Vagina (tissue), 2 donors: ENCODE measurements at regions not wholly inside any gene's neighbourhood (a gene's known extent, or its start where the extent isn't known, plus 50 kb on each side); places are given as distances from the start of the nearest gene placed in this dataset.
"Not testable (repeated sequence)": the region's sequence is repeated elsewhere in the genome, so short reads cannot be mapped to it uniquely, and the experiment has no call there.

Experiments
- DNase-seq, 2 donors: peaks; one replicate each; pipeline ENCODE4 v3.0.0-alpha.2; 2017; ENCODE audit errors: extremely low spot score in 2 of 2
- H3K27ac ChIP-seq: fragments of 200-600 bp; sonication (generic); one replicate; pipeline ENCODE4 v1.5.1; 2019
- H3K27me3 ChIP-seq: fragments of 200-600 bp; sonication (generic); one replicate; pipeline ENCODE4 v1.5.1; 2019
- H3K36me3 ChIP-seq, 2 donors: fragments of 200-600 bp; sonication (generic); one replicate each; pipeline ENCODE4 v1.5.1; 2017 to 2019
- H3K4me1 ChIP-seq: fragments of 200-600 bp; sonication (generic); one replicate; pipeline ENCODE4 v1.5.1; 2019
- H3K4me3 ChIP-seq, 2 donors: fragments of 200-600 bp; sonication (generic); 1 replicate in 1 of 2; 2 replicates in 1 of 2; pipeline ENCODE4 v1.5.1; 2016 to 2019
- H3K9me3 ChIP-seq: fragments of 200-600 bp; sonication (generic); one replicate; pipeline ENCODE4 v1.5.1; 2019
- CTCF ChIP-seq, 3 experiments: fragments of 450-650 bp in 2 of 3; fragments of 200-600 bp in 1 of 3; sonication (generic) in 1 of 3; IDR thresholded peaks; one replicate each; pipeline ENCODE4 v1.5.1; 2017 to 2019; ENCODE audit warnings: antibody characterized with exemption in 3 of 3, mild to moderate bottlenecking in 2 of 3, moderate library complexity in 2 of 3
- POLR2A ChIP-seq, 2 donors: fragments of 450-650 bp; IDR thresholded peaks; one replicate each; pipeline ENCODE4 v1.6.1; 2017; ENCODE audit warnings: antibody characterized with exemption in 2 of 2, mild to moderate bottlenecking in 2 of 2, moderate library complexity in 2 of 2
- POLR2AphosphoS5 ChIP-seq, 2 donors: sonication (generic); formaldehyde crosslinking; IDR thresholded peaks; one replicate each; pipeline ENCODE4 v1.9.0; 2017; ENCODE audit warnings: antibody characterized with exemption in 2 of 2, mild to moderate bottlenecking in 2 of 2, low read depth in 1 of 2; ENCODE audit not compliant: insufficient read depth in 1 of 2
- intact Hi-C: fragments of 100-400 bp; cut with DNase I; formaldehyde crosslinking; loops from one replicate; pipeline ENCODE4 v1.15.1; 2023

GRCh38 chr2:223324402-223324801 lies 272.4 kb downstream of the KCNE4 start:
- H3K27me3 ChIP-seq: no peaks in the 10 kb centered on the region
- intact Hi-C loops: no loop called here
- H3K36me3 ChIP-seq: no peaks in the 10 kb centered on the region
- no peak overlapping the region for H3K27ac ChIP-seq
- H3K4me3 ChIP-seq: no peak overlapping the region
- no peak for DNase-seq
- H3K4me1 ChIP-seq: no peaks in the 10 kb centered on the region
- TF ChIP-seq POLR2AphosphoS5 (IDR thresholded peaks at IDR 0.05; ENCODE audit: insufficient read depth in 1 of 2, low read depth in 1 of 2) (no peak), POLR2A (IDR thresholded peaks at IDR 0.05) (no peak)
- H3K9me3 ChIP-seq: no peaks in the 10 kb centered on the region

GRCh38 chr2:223328578-223328977 lies 273.6 kb downstream of the SCG2 start:
- H3K27me3 ChIP-seq: no peaks in the 10 kb centered on the region
- no peaks in the 10 kb centered on the region for H3K36me3 ChIP-seq
- H3K27ac ChIP-seq: no peak overlapping the region
- no peaks in the 10 kb centered on the region for H3K9me3 ChIP-seq
- no peak for DNase-seq
- H3K4me3 ChIP-seq: no peak overlapping the region
- no peak for TF ChIP-seq POLR2AphosphoS5 (IDR thresholded peaks at IDR 0.05; ENCODE audit: insufficient read depth in 1 of 2, low read depth in 1 of 2)
- TF ChIP-seq CTCF (IDR thresholded peaks at IDR 0.05): no peak
- no peak for TF ChIP-seq POLR2A (IDR thresholded peaks at IDR 0.05)
- H3K4me1 ChIP-seq: no peaks in the 10 kb centered on the region
- intact Hi-C loops: no loop called here

GRCh38 chr2:223330747-223331146 lies 271.4 kb downstream of the SCG2 start:
- DNase-seq, H3K36me3 ChIP-seq, H3K4me3 ChIP-seq, H3K27me3 ChIP-seq, H3K9me3 ChIP-seq, H3K27ac ChIP-seq, H3K4me1 ChIP-seq, intact Hi-C loops: not testable (repeated sequence)

GRCh38 chr2:223338016-223338415 lies 264.1 kb downstream of the SCG2 start:
- Histone ChIP-seq H3K27ac (no peak overlapping the region), H3K4me1 (no peaks in the 10 kb centered on the region), H3K36me3 (no peaks in the 10 kb centered on the region), H3K27me3 (no peaks in the 10 kb centered on the region), H3K4me3 (no peak overlapping the region), H3K9me3 (no peaks in the 10 kb centered on the region)
- TF ChIP-seq CTCF (IDR thresholded peaks at IDR 0.05): no peak
- TF ChIP-seq POLR2AphosphoS5 (IDR thresholded peaks at IDR 0.05; ENCODE audit: insufficient read depth in 1 of 2, low read depth in 1 of 2): no peak
- TF ChIP-seq POLR2A (IDR thresholded peaks at IDR 0.05): no peak
- intact Hi-C loops: no loop called here
- DNase-seq: no peak

GRCh38 chr2:223357076-223357475 lies 245.1 kb downstream of the SCG2 start:
- TF ChIP-seq POLR2A (IDR thresholded peaks at IDR 0.05) (no peak), CTCF (IDR thresholded peaks at IDR 0.05) (no peak), POLR2AphosphoS5 (IDR thresholded peaks at IDR 0.05; ENCODE audit: insufficient read depth in 1 of 2, low read depth in 1 of 2) (no peak)
- Histone ChIP-seq H3K4me3 (no peak overlapping the region), H3K27me3 (no peaks in the 10 kb centered on the region), H3K4me1 (no peaks in the 10 kb centered on the region), H3K27ac (no peak overlapping the region), H3K9me3 (no peaks in the 10 kb centered on the region), H3K36me3 (no peaks in the 10 kb centered on the region)
- intact Hi-C loops: no loop called here
- DNase-seq: no peak

GRCh38 chr2:223363085-223363484 lies 239.1 kb downstream of the SCG2 start:
- no peak for DNase-seq
- Histone ChIP-seq H3K27ac (no peak overlapping the region), H3K4me3 (no peak overlapping the region), H3K9me3 (no peaks in the 10 kb centered on the region), H3K27me3 (no peaks in the 10 kb centered on the region), H3K4me1 (no peaks in the 10 kb centered on the region), H3K36me3 (no peaks in the 10 kb centered on the region)
- intact Hi-C loops: no loop called here
- TF ChIP-seq POLR2AphosphoS5 (IDR thresholded peaks at IDR 0.05; ENCODE audit: insufficient read depth in 1 of 2, low read depth in 1 of 2) (no peak), CTCF (IDR thresholded peaks at IDR 0.05) (no peak), POLR2A (IDR thresholded peaks at IDR 0.05) (no peak)
